GM12878 (cell line): ENCODE measurements at regions not wholly inside any gene's neighbourhood (a gene's known extent, or its start where the extent isn't known, plus 50 kb on each side); places are given as distances from the start of the nearest gene placed in this dataset.

Experiments used
- ATAC-seq: fragments of 200-7000 bp; cut with Tn5 transposase; 3 replicates; pipeline ENCODE4 v1.9.1; 2020; ENCODE audit warnings: mild to moderate bottlenecking, moderate library complexity
- BruUV-seq: library from RNA; stranded (reverse); fragments of 400-500 nt; replicated peaks from 2 replicates; lab custom pipeline; 2021; lab: Mats Ljungman, UMichigan
- CTCF ChIA-PET: fragments of 300-600 bp; sonication (Branson Sonifier 250); formaldehyde crosslinking; extraction: SDS; loops from one replicate; lab custom pipeline; 2021; ENCODE audit warnings: inconsistent platforms; lab: Yijun Ruan, JAX
- POLR2A ChIA-PET: fragments of 350-600 bp; formaldehyde crosslinking; extraction: SDS; loops from one replicate; lab custom pipeline; 2021; ENCODE audit warnings: inconsistent platforms; lab: Charles Lee
- RAD21 ChIA-PET: fragments of 300-600 bp; sonication (Branson Sonifier 250); formaldehyde crosslinking; loops from one replicate; lab custom pipeline; 2023; ENCODE audit warnings: antibody characterized with exemption; ENCODE audit not compliant: unreplicated experiment; lab: Charles Lee
- SMC1A ChIA-PET: fragments of 300-600 bp; sonication (Branson Sonifier 250); formaldehyde crosslinking; loops from one replicate; lab custom pipeline; 2023; ENCODE audit not compliant: unreplicated experiment, uncharacterized antibody; lab: Charles Lee
- DNase-seq: peaks from one replicate; pipeline ENCODE4 v3.0.0-alpha.2; 2011; ENCODE audit warnings: low read depth, low spot score
- FAIRE-seq: peaks from 3 replicates; lab custom pipeline; 2011; peaks lifted over from hg19 to GRCh38; lab: Jason Lieb, UNC
- H2AFZ ChIP-seq: 2 replicates; pipeline ENCODE4 v1.6.0; 2011; ENCODE audit warnings: low read depth, low read length, control low read depth; ENCODE audit not compliant: control insufficient read depth
- H3K27ac ChIP-seq: 2 replicates; pipeline ENCODE4 v1.5.1; 2011; ENCODE audit warnings: control low read depth; ENCODE audit not compliant: control insufficient read depth, insufficient read depth
- H3K27me3 ChIP-seq, 2 experiments: replicated peaks in 1 of 2; 2 replicates each; pipeline versions ENCODE4 v1.6.0 to v1.6.1; 2011; ENCODE audit warnings: low read length in 1 of 2; ENCODE audit not compliant: control insufficient read depth in 2 of 2, insufficient read depth in 2 of 2
- H3K36me3 ChIP-seq, 2 experiments: 2 replicates each; pipeline ENCODE4 v1.5.1; 2011; ENCODE audit warnings: low read length in 1 of 2; ENCODE audit not compliant: control insufficient read depth in 2 of 2, insufficient read depth in 2 of 2
- H3K4me1 ChIP-seq: 2 replicates; pipeline ENCODE4 v1.6.1; 2011; ENCODE audit warnings: mild to moderate bottlenecking, low read length, moderate library complexity, mixed read lengths; ENCODE audit not compliant: control insufficient read depth, insufficient read depth
- H3K4me2 ChIP-seq: 2 replicates; pipeline ENCODE4 v1.6.0; 2011; ENCODE audit warnings: control low read depth; ENCODE audit not compliant: control insufficient read depth, insufficient read depth
- H3K4me3 ChIP-seq: fragments of 200-600 bp; sonication (generic); 2 replicates; pipeline ENCODE4 v1.5.1; 2016
- H3K79me2 ChIP-seq: 2 replicates; pipeline ENCODE4 v1.6.0; 2011; ENCODE audit warnings: low read length; ENCODE audit not compliant: control insufficient read depth, insufficient read depth
- H3K9ac ChIP-seq: 2 replicates; pipeline ENCODE4 v1.8.0; 2011; ENCODE audit warnings: low read length, control low read depth, mixed read lengths; ENCODE audit not compliant: control insufficient read depth, insufficient read depth
- H3K9me3 ChIP-seq: replicated peaks from 3 replicates; pipeline ENCODE4 v1.5.1; 2011; ENCODE audit warnings: mild to moderate bottlenecking, low read length; ENCODE audit not compliant: control insufficient read depth, insufficient read depth
- H4K20me1 ChIP-seq: 2 replicates; pipeline ENCODE4 v1.6.0; 2011; ENCODE audit not compliant: control insufficient read depth, insufficient read depth
- BCL11A ChIP-seq: IDR thresholded peaks from 2 replicates; pipeline ENCODE4 v1.6.1; 2011; ENCODE audit warnings: low read depth, low read length
- CHD1 ChIP-seq: IDR thresholded peaks from 2 replicates; pipeline ENCODE4 v1.6.1; 2012; ENCODE audit warnings: low read depth, low read length, improper control_type of control experiment
- CREB1 ChIP-seq: IDR thresholded peaks from 2 replicates; pipeline ENCODE4 v1.6.1; 2012; ENCODE audit warnings: low read depth, mild to moderate bottlenecking, inconsistent platforms
- E2F4 ChIP-seq: IDR thresholded peaks from 2 replicates; pipeline ENCODE4 v1.6.1; 2012; ENCODE audit warnings: low read depth, low read length, improper control_type of control experiment
- IKZF2 ChIP-seq, 2 experiments: fragments of 450-650 bp; IDR thresholded peaks; 2 replicates each; pipeline ENCODE4 v1.6.1; 2017; ENCODE audit warnings: mild to moderate bottlenecking in 2 of 2, moderate library complexity in 2 of 2
- MEF2A ChIP-seq: IDR thresholded peaks from 2 replicates; pipeline ENCODE4 v1.6.1; 2011; ENCODE audit warnings: low read depth, mild to moderate bottlenecking, low read length, moderate library complexity; ENCODE audit not compliant: insufficient read depth
- MYB ChIP-seq: fragments of 150-350 bp; IDR thresholded peaks from 2 replicates; pipeline ENCODE4 v1.6.1; 2014; ENCODE audit warnings: mild to moderate bottlenecking, low read depth, low read length, borderline replicate concordance
- PAX8 ChIP-seq: fragments of 450-650 bp; IDR thresholded peaks from 2 replicates; pipeline ENCODE4 v1.6.1; 2017; ENCODE audit warnings: mild to moderate bottlenecking, moderate library complexity
- POLR2AphosphoS5 ChIP-seq: IDR thresholded peaks from 2 replicates; pipeline ENCODE4 v1.6.1; 2011; ENCODE audit warnings: mild to moderate bottlenecking, low read length, inconsistent platforms
- RAD21 ChIP-seq: IDR thresholded peaks from 2 replicates; pipeline ENCODE4 v1.6.1; 2011; ENCODE audit warnings: mild to moderate bottlenecking, low read depth, low read length, moderate library complexity; ENCODE audit not compliant: insufficient read depth
- RUNX3 ChIP-seq: IDR thresholded peaks from 2 replicates; pipeline ENCODE4 v1.6.1; 2012; ENCODE audit warnings: low read length, inconsistent platforms
- SIX5 ChIP-seq: IDR thresholded peaks from 2 replicates; pipeline ENCODE4 v1.6.1; 2011; ENCODE audit warnings: mild to moderate bottlenecking, low read depth, low read length, moderate library complexity; ENCODE audit not compliant: severe bottlenecking
- SPI1 ChIP-seq: IDR thresholded peaks from 2 replicates; pipeline ENCODE4 v1.6.1; 2011; ENCODE audit warnings: low read depth, mild to moderate bottlenecking, low read length, moderate library complexity, borderline replicate concordance; ENCODE audit not compliant: insufficient read depth
- YBX1 ChIP-seq: fragments of 450-650 bp; IDR thresholded peaks from 2 replicates; pipeline ENCODE4 v1.6.1; 2016; ENCODE audit warnings: antibody characterized with exemption
- ZSCAN29 ChIP-seq: fragments of 450-650 bp; IDR thresholded peaks from 2 replicates; pipeline ENCODE4 v1.6.1; 2017; ENCODE audit warnings: mild to moderate bottlenecking, moderate library complexity
- WGBS: methylation state at CpG from one replicate; pipeline ENCODE4 v1.1.6; 2016; ENCODE audit warnings: low lambda C conversion rate; ENCODE audit not compliant: insufficient replicate concordance, insufficient coverage; ENCODE audit errors: missing lambda C conversion rate; 5-methylcytosine and 5-hydroxymethylcytosine counted together
- in situ Hi-C: fragments of 300-500 bp; cut with MboI; formaldehyde crosslinking; loops from 9 replicates; pipeline ENCODE4 v1.14.3; 2018; ENCODE audit warnings: mixed read lengths
- intact Hi-C: fragments of 100-400 bp; cut with micrococcal nuclease; formaldehyde crosslinking; loops from one replicate; pipeline ENCODE4 v1.14.2; 2022; ENCODE audit not compliant: unreplicated experiment
- TF ChIP-seq, protein P1 (sequence below): fragments of 150-350 bp; IDR thresholded peaks from 2 replicates; pipeline ENCODE4 v1.6.1; 2016; ENCODE audit warnings: low read depth, low read length
- TF ChIP-seq, protein P2 (sequence below): fragments of 450-650 bp; IDR thresholded peaks from 2 replicates; pipeline ENCODE4 v1.6.1; 2017; ENCODE audit warnings: low read depth, mild to moderate bottlenecking, moderate library complexity
- TF ChIP-seq, protein P3 (sequence below): fragments of 450-650 bp; formaldehyde crosslinking; IDR thresholded peaks from 2 replicates; pipeline ENCODE4 v1.4.0; 2022; ENCODE audit warnings: mild to moderate bottlenecking, moderate library complexity

DNA sequence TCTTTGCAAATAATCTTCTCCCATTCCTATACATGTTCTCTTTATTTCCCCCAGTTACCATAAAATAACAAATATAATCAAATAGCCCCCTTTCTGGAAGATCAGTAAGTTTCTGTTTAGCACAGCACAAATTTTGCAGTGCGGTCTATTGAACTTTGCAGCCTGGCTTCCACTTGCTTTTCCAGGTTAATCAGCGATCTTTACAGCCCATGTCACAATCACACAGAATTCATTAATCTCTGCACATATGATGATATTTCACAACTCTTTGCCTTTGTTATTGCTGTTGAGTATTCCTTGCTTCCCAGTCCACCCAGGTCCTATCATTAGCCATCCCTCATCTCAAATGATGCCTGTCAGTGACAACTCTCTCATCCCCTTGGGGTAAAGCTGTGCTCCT, 2358.0 kb downstream of the PCDH7 start:
- no peak overlapping the region for H3K27ac ChIP-seq
- CTCF ChIA-PET, result interaction anchor here (1.2 kb wide), 1 partner anchor 12 kb away, joined by 5 read pairs; no protein-coding TSS in a partner anchor
- intact Hi-C loops (no loop called here), in situ Hi-C loops (no loop called here)
- H3K4me2 ChIP-seq, result no peak overlapping the region
- ATAC-seq, result no peak
- no peaks in the 10 kb centered on the region for H3K79me2 ChIP-seq
- no peaks in the 10 kb centered on the region for H3K36me3 ChIP-seq
- H3K27me3 ChIP-seq, result no peaks in the 10 kb centered on the region
- 60% methylated on average over 2 of the region's 2 CpGs for WGBS
- no peak overlapping the region for H3K9ac ChIP-seq
- RAD21 ChIA-PET, result no interaction called here
- no peaks in the 10 kb centered on the region for H3K4me1 ChIP-seq
- no peaks in the 10 kb centered on the region for H3K9me3 ChIP-seq
- no peak for DNase-seq
- H3K4me3 ChIP-seq, result no peak overlapping the region
- SMC1A ChIA-PET, result interaction anchor here (1.2 to 1.3 kb wide), 2 partner anchors 12 to 14 kb away, joined by 3 read pairs; no protein-coding TSS in a partner anchor
- POLR2A ChIA-PET, result no interaction called here
- H2AFZ ChIP-seq, result no peak overlapping the region
- no TSS peak for BruUV-seq
- H4K20me1 ChIP-seq, result no peaks in the 10 kb centered on the region
- no peak for FAIRE-seq
- no peak for TF ChIP-seq POLR2AphosphoS5
- TF ChIP-seq SIX5, result no peak
- TF ChIP-seq SPI1, result no peak
- TF ChIP-seq, protein P1, sequence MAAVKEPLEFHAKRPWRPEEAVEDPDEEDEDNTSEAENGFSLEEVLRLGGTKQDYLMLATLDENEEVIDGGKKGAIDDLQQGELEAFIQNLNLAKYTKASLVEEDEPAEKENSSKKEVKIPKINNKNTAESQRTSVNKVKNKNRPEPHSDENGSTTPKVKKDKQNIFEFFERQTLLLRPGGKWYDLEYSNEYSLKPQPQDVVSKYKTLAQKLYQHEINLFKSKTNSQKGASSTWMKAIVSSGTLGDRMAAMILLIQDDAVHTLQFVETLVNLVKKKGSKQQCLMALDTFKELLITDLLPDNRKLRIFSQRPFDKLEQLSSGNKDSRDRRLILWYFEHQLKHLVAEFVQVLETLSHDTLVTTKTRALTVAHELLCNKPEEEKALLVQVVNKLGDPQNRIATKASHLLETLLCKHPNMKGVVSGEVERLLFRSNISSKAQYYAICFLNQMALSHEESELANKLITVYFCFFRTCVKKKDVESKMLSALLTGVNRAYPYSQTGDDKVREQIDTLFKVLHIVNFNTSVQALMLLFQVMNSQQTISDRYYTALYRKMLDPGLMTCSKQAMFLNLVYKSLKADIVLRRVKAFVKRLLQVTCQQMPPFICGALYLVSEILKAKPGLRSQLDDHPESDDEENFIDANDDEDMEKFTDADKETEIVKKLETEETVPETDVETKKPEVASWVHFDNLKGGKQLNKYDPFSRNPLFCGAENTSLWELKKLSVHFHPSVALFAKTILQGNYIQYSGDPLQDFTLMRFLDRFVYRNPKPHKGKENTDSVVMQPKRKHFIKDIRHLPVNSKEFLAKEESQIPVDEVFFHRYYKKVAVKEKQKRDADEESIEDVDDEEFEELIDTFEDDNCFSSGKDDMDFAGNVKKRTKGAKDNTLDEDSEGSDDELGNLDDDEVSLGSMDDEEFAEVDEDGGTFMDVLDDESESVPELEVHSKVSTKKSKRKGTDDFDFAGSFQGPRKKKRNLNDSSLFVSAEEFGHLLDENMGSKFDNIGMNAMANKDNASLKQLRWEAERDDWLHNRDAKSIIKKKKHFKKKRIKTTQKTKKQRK, result no peak
- no peak for TF ChIP-seq MEF2A
- no peak for TF ChIP-seq PAX8
- TF ChIP-seq ZSCAN29, result no peak
- TF ChIP-seq YBX1, result no peak
- no peak for TF ChIP-seq IKZF2 (IDR thresholded peaks at IDR 0.05)
- no peak for TF ChIP-seq RUNX3
- no peak for TF ChIP-seq BCL11A
- no peak for TF ChIP-seq RAD21
- TF ChIP-seq, protein P2, sequence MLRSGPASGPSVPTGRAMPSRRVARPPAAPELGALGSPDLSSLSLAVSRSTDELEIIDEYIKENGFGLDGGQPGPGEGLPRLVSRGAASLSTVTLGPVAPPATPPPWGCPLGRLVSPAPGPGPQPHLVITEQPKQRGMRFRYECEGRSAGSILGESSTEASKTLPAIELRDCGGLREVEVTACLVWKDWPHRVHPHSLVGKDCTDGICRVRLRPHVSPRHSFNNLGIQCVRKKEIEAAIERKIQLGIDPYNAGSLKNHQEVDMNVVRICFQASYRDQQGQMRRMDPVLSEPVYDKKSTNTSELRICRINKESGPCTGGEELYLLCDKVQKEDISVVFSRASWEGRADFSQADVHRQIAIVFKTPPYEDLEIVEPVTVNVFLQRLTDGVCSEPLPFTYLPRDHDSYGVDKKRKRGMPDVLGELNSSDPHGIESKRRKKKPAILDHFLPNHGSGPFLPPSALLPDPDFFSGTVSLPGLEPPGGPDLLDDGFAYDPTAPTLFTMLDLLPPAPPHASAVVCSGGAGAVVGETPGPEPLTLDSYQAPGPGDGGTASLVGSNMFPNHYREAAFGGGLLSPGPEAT, result no peak
- no peak for TF ChIP-seq CHD1
- TF ChIP-seq, protein P3, sequence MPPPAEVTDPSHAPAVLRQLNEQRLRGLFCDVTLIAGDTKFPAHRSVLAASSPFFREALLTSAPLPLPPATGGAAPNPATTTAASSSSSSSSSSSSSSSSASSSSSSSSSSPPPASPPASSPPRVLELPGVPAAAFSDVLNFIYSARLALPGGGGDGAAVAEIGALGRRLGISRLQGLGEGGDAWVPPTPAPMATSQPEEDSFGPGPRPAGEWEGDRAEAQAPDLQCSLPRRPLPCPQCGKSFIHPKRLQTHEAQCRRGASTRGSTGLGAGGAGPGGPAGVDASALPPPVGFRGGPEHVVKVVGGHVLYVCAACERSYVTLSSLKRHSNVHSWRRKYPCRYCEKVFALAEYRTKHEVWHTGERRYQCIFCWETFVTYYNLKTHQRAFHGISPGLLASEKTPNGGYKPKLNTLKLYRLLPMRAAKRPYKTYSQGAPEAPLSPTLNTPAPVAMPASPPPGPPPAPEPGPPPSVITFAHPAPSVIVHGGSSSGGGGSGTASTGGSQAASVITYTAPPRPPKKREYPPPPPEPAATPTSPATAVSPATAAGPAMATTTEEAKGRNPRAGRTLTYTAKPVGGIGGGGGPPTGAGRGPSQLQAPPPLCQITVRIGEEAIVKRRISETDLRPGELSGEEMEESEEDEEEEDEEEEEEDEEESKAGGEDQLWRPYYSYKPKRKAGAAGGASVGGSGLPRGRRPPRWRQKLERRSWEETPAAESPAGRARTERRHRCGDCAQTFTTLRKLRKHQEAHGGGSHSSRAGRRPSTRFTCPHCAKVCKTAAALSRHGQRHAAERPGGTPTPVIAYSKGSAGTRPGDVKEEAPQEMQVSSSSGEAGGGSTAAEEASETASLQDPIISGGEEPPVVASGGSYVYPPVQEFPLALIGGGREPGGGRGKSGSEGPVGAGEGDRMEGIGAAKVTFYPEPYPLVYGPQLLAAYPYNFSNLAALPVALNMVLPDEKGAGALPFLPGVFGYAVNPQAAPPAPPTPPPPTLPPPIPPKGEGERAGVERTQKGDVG (CRISPR knock-in tag), result no peak
- no peak for TF ChIP-seq CREB1
- no peak for TF ChIP-seq E2F4
- TF ChIP-seq MYB, result no peak
